Spleen (tissue), 11 donors: ENCODE measurements at regions not wholly inside any gene's neighbourhood (a gene's known extent, or its start where the extent isn't known, plus 50 kb on each side); places are given as distances from the start of the nearest gene placed in this dataset.
"Not testable (repeated sequence)": the region's sequence is repeated elsewhere in the genome, so short reads cannot be mapped to it uniquely, and the experiment has no call there.

Experiments
- DNase-seq: peaks from one replicate; pipeline ENCODE4 v3.0.0-alpha.2; 2020
- H3K27ac ChIP-seq, 8 donors: fragments of 200-600 bp; sonication (generic) in 7 of 8; 1 replicate in 4 of 8; 2 replicates in 4 of 8; pipeline versions ENCODE4 v1.5.0 to v1.8.0; 2016 to 2021; ENCODE audit warnings: inconsistent platforms in 4 of 8, mild to moderate bottlenecking in 4 of 8, moderate library complexity in 1 of 8
- H3K27me3 ChIP-seq, 7 donors: fragments of 200-600 bp; sonication (generic) in 6 of 7; replicated peaks in 1 of 7; 1 replicate in 4 of 7; 2 replicates in 3 of 7; pipeline versions ENCODE4 v1.5.0 to v1.8.0; 2016 to 2021; ENCODE audit warnings: inconsistent platforms in 3 of 7, mild to moderate bottlenecking in 1 of 7
- H3K36me3 ChIP-seq, 6 donors: fragments of 200-600 bp; sonication (generic) in 5 of 6; 1 replicate in 4 of 6; 2 replicates in 2 of 6; pipeline versions ENCODE4 v1.5.0 to v1.8.0; 2016 to 2021; ENCODE audit warnings: inconsistent platforms in 2 of 6
- H3K4me1 ChIP-seq, 6 donors: fragments of 200-600 bp; sonication (generic) in 5 of 6; 1 replicate in 3 of 6; 2 replicates in 3 of 6; pipeline versions ENCODE4 v1.5.0 to v1.8.0; 2016 to 2021; ENCODE audit warnings: inconsistent platforms in 3 of 6
- H3K4me3 ChIP-seq, 8 donors: fragments of 200-600 bp; sonication (generic) in 7 of 8; 1 replicate in 4 of 8; 2 replicates in 4 of 8; pipeline versions ENCODE4 v1.5.0 to v1.8.0; 2016 to 2021; ENCODE audit warnings: inconsistent platforms in 4 of 8, mild to moderate bottlenecking in 4 of 8, moderate library complexity in 2 of 8
- H3K9me3 ChIP-seq, 8 donors: fragments of 200-600 bp; sonication (generic) in 7 of 8; 1 replicate in 4 of 8; 2 replicates in 4 of 8; pipeline versions ENCODE4 v1.5.0 to v1.8.0; 2016 to 2021; ENCODE audit warnings: inconsistent platforms in 4 of 8
- CTCF ChIP-seq, 11 experiments: fragments of 200-600 bp in 7 of 11; fragments of 450-650 bp in 4 of 11; sonication (generic) in 4 of 11; IDR thresholded peaks in 8 of 11; conservative IDR thresholded peaks in 3 of 11; 1 replicate in 7 of 11; 2 replicates in 4 of 11; pipeline versions ENCODE4 v1.4.0 to v1.8.0; 2016 to 2021; ENCODE audit warnings: antibody characterized with exemption in 11 of 11, inconsistent platforms in 4 of 11, mild to moderate bottlenecking in 1 of 11
- POLR2A ChIP-seq, 3 donors: fragments of 450-650 bp; IDR thresholded peaks; one replicate each; pipeline ENCODE4 v1.5.1; 2017; ENCODE audit warnings: antibody characterized with exemption in 3 of 3, mild to moderate bottlenecking in 1 of 3
- POLR2AphosphoS5 ChIP-seq, 3 donors: sonication (generic); formaldehyde crosslinking; IDR thresholded peaks; one replicate each; pipeline ENCODE4 v1.5.1; 2017; ENCODE audit warnings: antibody characterized with exemption in 3 of 3
- WGBS, 5 donors: extraction: QIAGEN DNeasy Blood & Tissue Kit in 3 of 5; methylation state at CpG; one replicate each; pipeline versions ENCODE4 v1.1.5 to v1.1.7; 2013 to 2018; 5-methylcytosine and 5-hydroxymethylcytosine counted together
- intact Hi-C: fragments of 100-400 bp; cut with DNase I; formaldehyde crosslinking; loops from one replicate; pipeline ENCODE4 v1.15.0; 2023; ENCODE audit warnings: low total_unique reads
- donor health status: healthy with polysubstance abuse.
- donor health status: DM: no; HTN: no; CAD: no; lungs with moderate emphysema.
- donor health status: DM: no; HTN: no; CAD: no.
- donor health status: Bipolar disorder and iron deficiency.
- donor health status: healthy.
- donor health status: DM: no; HTN: no; CAD: no.
- donor health status: DM: yes; HTN: yes; CAD: no.

DNA sequence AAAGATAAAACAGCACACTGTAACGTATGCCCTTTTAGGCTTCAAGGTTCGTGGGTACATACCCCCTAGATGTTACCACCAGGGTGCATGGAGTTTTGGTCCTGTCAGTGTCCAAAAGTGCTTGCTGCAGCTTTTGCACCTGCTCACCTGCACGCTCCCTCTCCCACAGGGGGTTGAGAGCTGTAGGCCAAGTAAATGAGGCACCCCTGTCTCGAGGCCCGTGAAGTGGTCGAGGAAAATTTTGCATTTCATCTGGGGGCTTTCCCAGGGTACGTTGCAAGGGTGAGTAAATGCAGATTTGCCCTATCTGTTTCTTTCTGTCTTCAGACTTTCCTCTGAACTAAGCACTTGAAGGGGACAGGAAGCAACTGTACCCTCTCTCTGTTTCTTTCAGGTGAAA lies 136.0 kb downstream of the THBS2 start:
- intact Hi-C loops: no loop called here
- 71 to 83% (median 80%) methylated on average over 7 of the region's 7 CpGs for WGBS, 5 donors
- no peak overlapping the region for H3K4me3 ChIP-seq
- peaks cover 0 to 12% (median 0%) of the 10 kb centered on the region in 8 donors for H3K9me3 ChIP-seq
- H3K27ac ChIP-seq: no peak overlapping the region
- DNase-seq: no peak
- no peaks in the 10 kb centered on the region for H3K4me1 ChIP-seq
- no peaks in the 10 kb centered on the region for H3K27me3 ChIP-seq
- H3K36me3 ChIP-seq: no peaks in the 10 kb centered on the region
- no peak for TF ChIP-seq CTCF (IDR thresholded peaks at IDR 0.05 in 8 of 11, conservative IDR thresholded peaks at IDR 0.05 in 3 of 11)
- no peak for TF ChIP-seq POLR2A (IDR thresholded peaks at IDR 0.05)
- no peak for TF ChIP-seq POLR2AphosphoS5 (IDR thresholded peaks at IDR 0.05)

- H3K9me3 ChIP-seq: peaks cover 0 to 12% (median 0%) of the 10 kb centered on the region in 8 donors
- H3K4me1 ChIP-seq: no peaks in the 10 kb centered on the region
- H3K27me3 ChIP-seq: no peaks in the 10 kb centered on the region
- TF ChIP-seq POLR2AphosphoS5 (IDR thresholded peaks at IDR 0.05): no peak
- TF ChIP-seq POLR2A (IDR thresholded peaks at IDR 0.05): no peak
- TF ChIP-seq CTCF (IDR thresholded peaks at IDR 0.05 in 8 of 11, conservative IDR thresholded peaks at IDR 0.05 in 3 of 11): no peak
- 44 to 73% (median 56%) methylated on average over 3 of the region's 3 CpGs for WGBS, 5 donors
- peak overlapping the region in 1 of 8 donors; percentile 3 for H3K27ac ChIP-seq
- DNase-seq: no peak
- H3K4me3 ChIP-seq: no peak overlapping the region
- intact Hi-C loops: no loop called here
- no peaks in the 10 kb centered on the region for H3K36me3 ChIP-seq
These were observed 138.0 kb downstream of the THBS2 start for GRCh38 chr6:169115632-169116031.

- H3K4me1 ChIP-seq, DNase-seq, H3K27ac ChIP-seq, intact Hi-C loops, H3K4me3 ChIP-seq, H3K36me3 ChIP-seq, H3K27me3 ChIP-seq: not testable (repeated sequence)
- peaks cover 0 to 12% (median 0%) of the 10 kb centered on the region in 8 donors for H3K9me3 ChIP-seq
- whole genome bisulfite sequencing, 5 donors: 82 to 90% (median 86%) methylated on average over 8 of the region's 8 CpGs
These were observed 139.0 kb downstream of the THBS2 start for GRCh38 chr6:169114632-169115031.

DNA sequence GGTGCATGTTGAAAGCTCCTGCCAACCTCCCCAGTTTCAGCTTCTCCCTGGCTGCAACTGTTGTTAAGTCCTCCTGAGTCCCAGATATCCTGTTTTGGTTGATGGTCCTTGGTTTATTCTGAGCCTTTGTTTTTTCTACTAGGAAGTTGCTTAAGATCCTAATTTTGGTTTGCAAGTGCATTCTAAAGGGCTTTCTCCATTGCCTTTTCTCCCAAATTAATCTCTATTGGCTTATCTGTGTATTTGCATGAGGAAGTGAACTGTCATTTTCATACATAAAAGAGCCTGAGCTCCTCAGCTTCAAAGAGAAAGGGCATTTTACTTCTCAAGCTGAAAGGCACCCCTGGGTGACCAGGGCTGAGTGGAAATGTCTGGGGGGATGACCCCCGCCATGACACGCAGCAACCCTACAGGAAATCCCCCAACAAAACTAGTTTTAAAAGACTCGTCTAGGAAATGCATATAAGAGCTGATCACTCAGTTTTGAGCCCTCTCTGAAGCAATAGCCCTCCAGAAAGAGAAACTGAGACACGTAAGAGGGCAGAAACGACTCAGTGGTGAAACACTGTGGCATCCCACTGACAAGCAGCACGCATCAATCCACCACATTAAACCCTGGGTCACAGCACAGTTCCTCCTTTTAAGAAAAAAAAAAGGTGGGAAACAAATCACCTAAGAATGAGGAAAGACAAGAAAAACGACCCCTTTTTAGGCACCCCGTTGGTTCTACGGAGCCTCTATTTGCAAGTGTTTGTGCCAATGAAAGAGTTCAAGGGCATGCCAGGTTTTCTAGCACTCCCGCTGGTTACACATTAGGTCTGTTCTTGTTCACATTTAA lies 140.9 kb downstream of the THBS2 start:
- no peaks in the 10 kb centered on the region for H3K27me3 ChIP-seq
- TF ChIP-seq CTCF (IDR thresholded peaks at IDR 0.05 in 8 of 11, conservative IDR thresholded peaks at IDR 0.05 in 3 of 11) (no peak), POLR2A (IDR thresholded peaks at IDR 0.05) (no peak), POLR2AphosphoS5 (IDR thresholded peaks at IDR 0.05) (no peak)
- peak overlapping the region in 4 of 8 donors; percentile 1 to 42 (median 10) for H3K27ac ChIP-seq
- WGBS, 5 donors: 28 to 46% (median 35%) methylated on average over 10 of the region's 10 CpGs
- intact Hi-C loops: no loop called here
- no peaks in the 10 kb centered on the region for H3K4me1 ChIP-seq
- H3K36me3 ChIP-seq: no peaks in the 10 kb centered on the region
- no peak for DNase-seq
- H3K9me3 ChIP-seq: peaks cover 0 to 8% (median 0%) of the 10 kb centered on the region in 8 donors
- H3K4me3 ChIP-seq: no peak overlapping the region
